ENCODE measurements at regions not wholly inside any gene's neighbourhood (a gene's known extent, or its start where the extent isn't known, plus 50 kb on each side); places are given as distances from the start of the nearest gene placed in this dataset.

GRCh38 chr12:107523775-107524535 is 161.6 kb upstream of the PWP1 start:
- Histone ChIP-seq H2AFZ (ENCODE audit: low read length) (no peak overlapping the region), H3K27ac (ENCODE audit: extremely low read length, insufficient read depth, low read length) (peak overlapping the region; percentile 66), H3K9ac (ENCODE audit: insufficient read depth, low read depth, low read length) (no peak overlapping the region; the same call in 1 of the 2 replicates), H3K4me1 (ENCODE audit: insufficient read depth, low read length) (peaks cover 39% of the 10 kb centered on the region), H3K79me2 (ENCODE audit: insufficient read depth, low read length) (no peaks in the 10 kb centered on the region), H4K20me1 (ENCODE audit: insufficient read depth, low read length) (no peaks in the 10 kb centered on the region), H3K4me3 (replicated peaks in 1 of 3; ENCODE audit: insufficient read depth in 1 of 3, low read depth in 2 of 3, low read length in 3 of 3) (peak overlapping the region in 1 of 3 experiments; percentile 18; a peak in 1 of 6 replicates), H3K36me3 (replicated peaks in 1 of 2; ENCODE audit: control insufficient read depth in 1 of 2, insufficient read depth in 2 of 2, low read length in 2 of 2) (no peaks in the 10 kb centered on the region), H3K9me3 (ENCODE audit: low read length) (no peaks in the 10 kb centered on the region), H3K27me3 (ENCODE audit: control insufficient read depth in 1 of 2, insufficient read depth in 2 of 2, low read length in 2 of 2) (no peaks in the 10 kb centered on the region), H3K4me2 (ENCODE audit: low read depth, low read length) (peak overlapping the region; percentile 57)
- DNase-seq (ENCODE audit: low spot score) (peak; percentile 74), FAIRE-seq (peak; percentile 73), ATAC-seq (peak; percentile 92)
- CTCF ChIA-PET (ENCODE audit: low intra/inter-chr PET ratio, low total read pairs): interaction anchor here (1.2 kb wide), 1 partner anchor 84 kb away, joined by 3 read pairs; no protein-coding TSS in a partner anchor
- WGBS (ENCODE audit: low lambda C conversion rate): 15% methylated on average over 6 of the region's 8 CpGs
- intact Hi-C loops (cut with micrococcal nuclease; ENCODE audit: unreplicated experiment): no loop called here
- in situ Hi-C loops (cut with HindIII; ENCODE audit: extremely low pct_ligation_motif_present, low pct_unique_long_range_greater_than_20kb): no loop called here
- POLR2A ChIA-PET: no interaction called here
- BruUV-seq (replicated peaks): no TSS peak
- TF ChIP-seq NFATC3 (CRISPR knock-in tag; IDR thresholded peaks at IDR 0.05) (no peak), ONECUT2 (CRISPR knock-in tag; IDR thresholded peaks at IDR 0.05) (peak; percentile 74), NPAS2 (CRISPR knock-in tag; IDR thresholded peaks at IDR 0.05; ENCODE audit: borderline replicate concordance) (no peak), SP2 (CRISPR knock-in tag; IDR thresholded peaks at IDR 0.05) (no peak), U2AF2 (IDR thresholded peaks at IDR 0.05; ENCODE audit: low read depth, low read length) (no peak), ZKSCAN1 (IDR thresholded peaks at IDR 0.05; ENCODE audit: low read length) (no peak), DR1 (CRISPR knock-in tag; IDR thresholded peaks at IDR 0.05) (no peak), MAFK (conservative IDR thresholded peaks at IDR 0.05 in 1 of 2, IDR thresholded peaks at IDR 0.05 in 1 of 2; ENCODE audit: low read length in 2 of 2) (no peak), ZMAT3 (CRISPR knock-in tag; conservative IDR thresholded peaks at IDR 0.05) (no peak), ZNF496 (CRISPR knock-in tag; IDR thresholded peaks at IDR 0.05; ENCODE audit: insufficient replicate concordance) (no peak), ZNF205 (CRISPR knock-in tag; IDR thresholded peaks at IDR 0.05) (no peak), CBFB (CRISPR knock-in tag; IDR thresholded peaks at IDR 0.05) (no peak), FOXJ3 (CRISPR knock-in tag; IDR thresholded peaks at IDR 0.05; ENCODE audit: borderline replicate concordance) (0 out of 2 replicates have a peak, but pooled peaks have one; percentile 13), ZNF629 (CRISPR knock-in tag; conservative IDR thresholded peaks at IDR 0.05) (no peak), CSRNP2 (CRISPR knock-in tag; conservative IDR thresholded peaks at IDR 0.05; ENCODE audit: low read depth) (no peak), JUNB (CRISPR knock-in tag; IDR thresholded peaks at IDR 0.05; ENCODE audit: borderline replicate concordance) (no peak), CHCHD3 (CRISPR knock-in tag; IDR thresholded peaks at IDR 0.05) (no peak), KMT2A (CRISPR knock-in tag; IDR thresholded peaks at IDR 0.05) (no peak)
- TF ChIP-seq, protein P1, sequence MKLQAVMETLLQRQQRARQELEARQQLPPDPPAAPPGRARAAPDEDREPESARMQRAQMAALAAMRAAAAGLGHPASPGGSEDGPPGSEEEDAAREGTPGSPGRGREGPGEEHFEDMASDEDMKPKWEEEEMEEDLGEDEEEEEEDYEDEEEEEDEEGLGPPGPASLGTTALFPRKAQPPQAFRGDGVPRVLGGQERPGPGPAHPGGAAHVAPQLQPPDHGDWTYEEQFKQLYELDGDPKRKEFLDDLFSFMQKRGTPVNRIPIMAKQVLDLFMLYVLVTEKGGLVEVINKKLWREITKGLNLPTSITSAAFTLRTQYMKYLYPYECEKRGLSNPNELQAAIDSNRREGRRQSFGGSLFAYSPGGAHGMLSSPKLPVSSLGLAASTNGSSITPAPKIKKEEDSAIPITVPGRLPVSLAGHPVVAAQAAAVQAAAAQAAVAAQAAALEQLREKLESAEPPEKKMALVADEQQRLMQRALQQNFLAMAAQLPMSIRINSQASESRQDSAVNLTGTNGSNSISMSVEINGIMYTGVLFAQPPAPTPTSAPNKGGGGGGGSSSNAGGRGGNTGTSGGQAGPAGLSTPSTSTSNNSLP (IDR thresholded peaks at IDR 0.05; ENCODE audit: low read depth, low read length): peak; percentile 86
- TF ChIP-seq, protein P2, sequence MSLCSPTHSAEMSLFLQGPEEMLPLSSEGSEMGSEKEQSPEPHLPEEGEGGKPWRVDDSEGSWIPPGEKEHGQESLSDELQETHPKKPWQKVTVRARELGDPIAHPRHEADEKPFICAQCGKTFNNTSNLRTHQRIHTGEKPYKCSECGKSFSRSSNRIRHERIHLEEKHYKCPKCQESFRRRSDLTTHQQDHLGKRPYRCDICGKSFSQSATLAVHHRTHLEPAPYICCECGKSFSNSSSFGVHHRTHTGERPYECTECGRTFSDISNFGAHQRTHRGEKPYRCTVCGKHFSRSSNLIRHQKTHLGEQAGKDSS (CRISPR knock-in tag; IDR thresholded peaks at IDR 0.05; ENCODE audit: borderline replicate concordance, low read depth): no peak
